ENCODE measurements at regions not wholly inside any gene's neighbourhood (a gene's known extent, or its start where the extent isn't known, plus 50 kb on each side); places are given as distances from the start of the nearest gene placed in this dataset.
"Not testable (repeated sequence)": the region's sequence is repeated elsewhere in the genome, so short reads cannot be mapped to it uniquely, and the experiment has no call there.

DNA sequence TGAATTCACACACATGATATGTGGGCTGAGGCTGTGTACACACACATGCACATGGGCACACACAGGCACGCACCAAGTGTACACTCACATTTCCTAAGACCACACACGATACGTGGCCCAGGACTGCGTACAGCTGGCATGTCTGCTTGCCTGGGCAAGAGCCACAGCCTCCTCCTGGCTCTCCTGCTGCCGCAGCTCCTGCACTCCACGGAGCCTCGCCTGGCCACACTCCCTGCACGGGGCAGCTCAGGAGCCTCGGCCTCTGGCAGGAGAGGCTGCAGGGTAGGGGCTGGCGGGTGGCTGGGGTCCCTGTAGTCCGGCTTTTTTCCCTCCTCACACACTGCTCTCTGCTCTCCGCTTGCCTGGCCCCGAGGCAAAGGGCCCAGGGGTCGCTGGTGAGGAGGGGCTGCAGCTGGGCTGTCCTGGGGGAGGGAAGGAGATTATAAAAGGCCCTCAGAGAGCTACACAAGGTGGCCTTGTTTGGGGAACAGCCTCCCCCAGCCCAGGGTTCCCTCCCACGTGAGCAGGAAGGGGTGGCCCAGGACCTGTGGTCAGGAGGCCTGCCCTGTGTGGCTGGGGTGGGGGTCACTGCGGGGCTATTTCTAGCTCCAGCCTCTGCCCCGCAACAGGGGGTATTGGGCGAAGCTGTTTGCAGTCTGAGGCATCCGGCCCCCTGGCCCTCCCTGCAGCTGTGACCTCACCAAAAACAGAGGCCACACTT lies 89.0 kb upstream of the SFSWAP start:
- FAIRE-seq, result no peak

GRCh38 chr12:131622422-131622955 lies 88.4 kb upstream of the SFSWAP start:
- FAIRE-seq (no peak), DNase-seq (ENCODE audit: extremely low spot score, insufficient read length, low read depth) (no peak)

More for the DNA sequence above, 89.0 kb upstream of the SFSWAP start:
- DNase-seq (ENCODE audit: extremely low spot score, insufficient read length, low read depth), result no peak

DNA sequence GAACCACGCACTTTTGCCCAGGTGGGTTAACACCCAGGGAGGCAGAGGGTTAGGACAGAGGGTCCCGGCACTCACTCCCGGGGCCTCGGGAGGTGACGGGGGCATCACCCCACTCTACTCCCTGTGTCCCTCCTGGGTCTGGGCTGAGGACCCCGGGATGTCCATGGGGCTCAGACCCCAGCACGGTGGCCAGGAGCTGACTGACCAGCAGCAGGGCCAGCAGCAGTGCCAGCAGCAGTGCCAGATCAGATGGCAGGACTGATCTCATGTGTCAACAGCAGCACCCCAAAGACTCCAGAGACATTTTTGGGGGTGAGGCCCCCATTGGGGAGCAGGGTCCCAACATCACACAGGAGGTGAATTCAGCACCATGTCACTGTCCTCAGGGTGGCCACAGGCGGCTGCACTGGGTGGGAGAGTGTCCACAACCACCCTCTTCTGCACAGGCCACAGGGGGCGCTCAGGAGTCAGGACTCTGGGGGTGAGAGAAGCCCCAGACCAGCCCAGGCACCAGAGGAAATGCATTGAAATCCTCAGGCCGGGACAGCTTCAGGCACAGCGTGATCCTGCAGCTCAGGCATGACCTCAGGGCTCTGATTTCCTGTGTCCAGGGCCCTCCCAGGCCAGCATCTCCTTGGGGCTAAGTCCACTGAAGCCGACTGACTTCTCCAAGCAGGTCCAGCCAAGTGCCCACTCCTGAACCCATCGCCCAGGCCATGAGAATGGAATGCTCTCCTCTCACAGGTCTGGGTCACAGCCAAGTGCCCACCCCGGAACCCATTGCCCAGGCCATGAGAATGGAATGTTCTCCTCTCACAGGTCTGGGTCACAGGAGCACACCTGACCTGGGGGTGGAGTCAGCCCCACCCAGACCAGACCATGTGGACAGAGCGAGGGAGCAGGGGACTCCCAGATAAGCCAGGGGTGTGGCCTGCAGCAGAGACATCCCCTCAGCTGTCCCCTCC lies 87.2 kb upstream of the SFSWAP start:
- not testable (repeated sequence) for FAIRE-seq; DNase-seq (ENCODE audit: extremely low spot score, insufficient read length, low read depth)

GRCh38 chr12:131624369-131624739 lies 86.5 kb upstream of the SFSWAP start:
- not testable (repeated sequence) for FAIRE-seq; DNase-seq (ENCODE audit: extremely low spot score, insufficient read length, low read depth)

GRCh38 chr12:131624756-131625501 lies 86.0 kb upstream of the SFSWAP start:
- not testable (repeated sequence) for FAIRE-seq; DNase-seq (ENCODE audit: extremely low spot score, insufficient read length, low read depth)

DNA sequence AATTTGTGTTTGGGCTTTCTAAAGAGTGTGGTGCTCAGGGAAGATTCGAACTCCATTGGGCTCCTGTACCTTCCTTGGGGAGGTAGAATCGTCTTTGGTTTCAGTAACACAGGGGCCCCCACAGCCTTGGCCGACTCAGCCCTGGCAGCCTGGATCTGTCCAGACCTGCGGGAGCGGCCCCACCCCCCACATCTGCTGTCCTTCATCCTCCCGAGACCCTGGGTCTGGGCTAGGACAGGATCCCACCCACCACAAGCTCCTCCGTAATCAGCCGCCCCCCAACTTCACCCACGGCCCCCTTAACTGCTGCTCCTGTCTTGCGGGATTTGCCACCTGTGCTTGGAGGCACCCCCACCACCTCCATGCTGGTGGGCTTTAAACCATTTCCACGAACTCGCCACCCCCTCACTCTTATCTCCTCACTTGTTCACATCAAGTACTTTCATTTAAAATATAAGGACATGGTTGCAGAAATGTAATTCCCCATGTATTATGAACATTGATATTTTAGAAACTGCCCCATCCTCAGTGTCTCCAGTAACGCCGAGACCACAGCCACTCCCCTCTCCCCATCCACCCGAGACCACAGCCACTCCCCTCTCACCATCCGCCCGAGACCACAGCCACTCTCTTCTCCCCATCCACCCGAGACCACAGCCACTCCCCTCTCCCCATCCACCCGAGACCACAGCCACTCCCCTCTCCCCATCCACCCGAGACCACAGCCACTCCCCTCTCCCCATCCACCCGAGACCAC lies 84.7 kb upstream of the SFSWAP start:
- DNase-seq (ENCODE audit: extremely low spot score, insufficient read length, low read depth); FAIRE-seq: not testable (repeated sequence)

DNA sequence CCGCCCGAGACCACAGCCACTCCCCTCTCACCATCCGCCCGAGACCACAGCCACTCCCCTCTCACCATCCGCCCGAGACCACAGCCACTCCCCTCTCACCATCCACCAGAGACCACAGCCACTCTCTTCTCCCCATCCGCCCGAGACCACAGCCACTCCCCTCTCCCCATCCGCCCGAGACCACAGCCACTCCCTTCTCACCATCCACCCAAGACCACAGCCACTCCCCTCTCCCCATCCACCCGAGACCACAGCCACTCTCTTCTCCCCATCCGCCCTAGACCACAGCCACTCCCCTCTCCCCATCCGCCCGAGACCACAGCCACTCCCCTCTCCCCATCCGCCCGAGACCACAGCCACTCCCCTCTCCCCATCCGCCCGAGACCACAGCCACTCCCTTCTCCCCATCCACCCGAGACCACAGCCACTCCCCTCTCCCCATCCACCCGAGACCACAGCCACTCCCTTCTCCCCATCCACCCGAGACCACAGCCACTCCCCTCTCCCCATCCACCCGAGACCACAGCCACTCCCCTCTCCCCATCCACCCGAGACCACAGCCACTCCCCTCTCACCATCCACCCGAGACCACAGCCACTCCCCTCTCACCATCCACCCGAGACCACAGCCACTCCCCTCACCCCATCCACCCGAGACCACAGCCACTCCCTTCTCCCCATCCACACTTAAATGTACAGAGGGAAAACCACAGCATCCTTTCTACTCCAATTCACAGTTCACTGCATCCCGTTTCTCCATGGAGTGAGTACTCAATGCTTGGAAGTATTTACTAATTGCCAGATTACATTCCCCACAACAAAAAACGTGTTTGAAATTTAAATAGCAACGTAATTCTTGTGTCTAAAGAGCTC lies 83.5 kb upstream of the SFSWAP start:
- DNase-seq (ENCODE audit: extremely low spot score, insufficient read length, low read depth), result not testable (repeated sequence)

GRCh38 chr12:131628023-131628740 lies 82.7 kb upstream of the SFSWAP start:
- DNase-seq (ENCODE audit: extremely low spot score, insufficient read length, low read depth) (no peak), FAIRE-seq (no peak)

More for the DNA sequence above, 83.5 kb upstream of the SFSWAP start:
- not testable (repeated sequence) for FAIRE-seq

- no peak for FAIRE-seq
Measured at GRCh38 chr12:131628766-131629448, 82.0 kb upstream of the SFSWAP start.

DNA sequence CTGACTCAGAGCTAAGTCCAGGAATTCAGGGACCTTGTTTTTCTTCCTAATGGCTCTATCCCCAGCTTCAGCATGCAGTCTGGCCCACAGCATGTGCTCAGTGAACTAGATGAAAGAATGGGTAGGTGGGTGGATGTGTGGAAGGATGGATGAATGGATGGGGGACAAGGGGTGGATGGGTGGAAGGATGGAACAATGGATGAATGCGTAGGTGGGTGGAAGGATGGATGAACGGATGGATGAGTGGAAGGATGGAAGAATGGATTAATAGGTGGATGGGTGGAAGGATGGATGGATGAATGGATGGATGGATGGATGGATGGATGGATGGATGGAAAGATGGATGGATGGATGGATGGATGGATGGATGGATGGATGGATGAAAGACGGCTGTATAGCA lies 79.7 kb upstream of the SFSWAP start:
- DNase-seq (ENCODE audit: extremely low spot score, insufficient read length, low read depth), result no peak
- no peak for FAIRE-seq

More at GRCh38 chr12:131628766-131629448, 82.0 kb upstream of the SFSWAP start:
- no peak for DNase-seq (ENCODE audit: extremely low spot score, insufficient read length, low read depth)

- DNase-seq (ENCODE audit: extremely low spot score, insufficient read length, low read depth); FAIRE-seq: not testable (repeated sequence)
Measured at GRCh38 chr12:131631889-131632651, 78.8 kb upstream of the SFSWAP start.

- peak; percentile 15 for FAIRE-seq
Measured at GRCh38 chr12:131632652-131633023, 78.3 kb upstream of the SFSWAP start.

GRCh38 chr12:131633610-131634009 lies 77.3 kb upstream of the SFSWAP start:
- not testable (repeated sequence) for DNase-seq (ENCODE audit: extremely low spot score, insufficient read length, low read depth); FAIRE-seq

More at GRCh38 chr12:131632652-131633023, 78.3 kb upstream of the SFSWAP start:
- not testable (repeated sequence) for DNase-seq (ENCODE audit: extremely low spot score, insufficient read length, low read depth)

DNA sequence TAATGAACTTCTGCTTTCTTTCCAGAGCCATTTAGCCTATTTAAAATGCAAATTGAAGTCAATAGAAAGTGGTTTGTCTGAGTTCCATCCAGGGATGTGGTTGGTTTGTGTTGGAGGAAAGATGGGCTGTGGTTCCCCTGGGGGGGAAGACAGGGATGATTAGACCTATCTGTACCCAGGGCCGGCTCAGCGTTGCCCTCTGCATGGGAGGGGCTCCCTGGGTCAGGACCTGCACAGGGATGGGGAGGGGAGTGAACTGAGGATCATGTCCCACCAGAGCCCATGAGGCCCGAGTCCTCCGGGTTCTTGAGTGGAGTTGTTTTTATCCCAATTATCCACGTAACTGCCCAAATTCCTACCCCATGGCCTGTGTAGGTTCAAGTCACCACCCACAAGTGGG lies 76.9 kb upstream of the SFSWAP start:
- FAIRE-seq, result no peak
- no peak for DNase-seq (ENCODE audit: extremely low spot score, insufficient read length, low read depth)

GRCh38 chr12:131635012-131635411 lies 75.9 kb upstream of the SFSWAP start:
- DNase-seq (ENCODE audit: extremely low spot score, insufficient read length, low read depth); FAIRE-seq: not testable (repeated sequence)

DNA sequence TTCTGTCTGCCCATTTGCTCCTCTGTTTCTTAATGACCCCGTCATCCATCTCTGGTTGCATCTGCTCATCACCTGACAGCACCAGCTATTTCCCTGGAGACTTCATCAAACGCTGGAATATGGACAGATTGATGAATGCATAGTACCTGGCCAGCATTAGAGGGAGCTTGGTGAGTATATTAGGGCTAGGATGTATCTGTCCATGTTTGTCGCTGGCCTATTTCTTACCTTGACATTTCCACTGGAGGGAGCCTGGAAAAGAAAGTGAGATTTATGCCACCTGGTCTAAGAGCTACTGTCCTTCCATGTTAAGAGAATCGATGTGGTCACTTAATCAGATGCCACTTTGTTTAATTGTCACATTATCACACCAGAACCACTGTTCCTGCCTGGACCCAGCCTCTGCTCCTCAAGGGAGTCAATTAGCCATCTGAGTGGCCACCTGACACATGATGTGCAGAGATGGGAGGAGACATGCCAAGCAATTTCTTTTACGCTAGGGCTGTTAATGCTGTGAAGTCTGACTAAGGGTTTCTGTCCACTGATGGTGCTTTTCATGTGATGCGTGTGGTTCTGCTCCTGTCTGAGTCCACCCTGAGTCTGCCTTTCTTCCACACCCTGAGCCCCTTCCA lies 75.3 kb upstream of the SFSWAP start:
- DNase-seq (ENCODE audit: extremely low spot score, insufficient read length, low read depth), result no peak
- no peak for FAIRE-seq

Data from GM18507 (cell line).